Chondrocyte (in vitro differentiated cells): ENCODE measurements at regions not wholly inside any gene's neighbourhood (a gene's known extent, or its start where the extent isn't known, plus 50 kb on each side); places are given as distances from the start of the nearest gene placed in this dataset.

Source experiments
- DNase-seq: peaks from one replicate; pipeline ENCODE4 v3.0.0; 2021; ENCODE audit warnings: mixed read lengths, low spot score
- H3K27ac Mint-ChIP-seq: one replicate; pipeline ENCODE4 v1.8.0; 2021; ENCODE audit warnings: mild to moderate bottlenecking, moderate library complexity, mixed read lengths; ENCODE audit not compliant: unreplicated experiment
- H3K27me3 Mint-ChIP-seq: 2 replicates; pipeline ENCODE4 v1.8.0; 2021; ENCODE audit warnings: low read depth, mixed read lengths
- H3K36me3 Mint-ChIP-seq: 2 replicates; pipeline ENCODE4 v1.8.0; 2021; ENCODE audit warnings: low read depth, mixed read lengths
- H3K4me1 Mint-ChIP-seq: 2 replicates; pipeline ENCODE4 v1.8.0; 2021; ENCODE audit warnings: low read depth, mild to moderate bottlenecking, mixed read lengths
- H3K4me3 Mint-ChIP-seq: one replicate; pipeline ENCODE4 v1.8.0; 2021; ENCODE audit warnings: mild to moderate bottlenecking, moderate library complexity, mixed read lengths; ENCODE audit not compliant: unreplicated experiment
- H3K9me3 Mint-ChIP-seq: 2 replicates; pipeline ENCODE4 v1.8.0; 2021; ENCODE audit warnings: low read depth, mixed read lengths
- CTCF ChIP-seq: fragments of 200-600 bp; sonication (generic); IDR thresholded peaks from 2 replicates; pipeline ENCODE4 v1.5.0; 2021; ENCODE audit warnings: antibody characterized with exemption, mild to moderate bottlenecking, moderate library complexity

GRCh38 chr7:130946114-130946513 lies 212.1 kb upstream of the KLF14 start:
- H3K4me3 Mint-ChIP-seq: no peak overlapping the region
- H3K27me3 Mint-ChIP-seq: no peaks in the 10 kb centered on the region
- DNase-seq: no peak
- no peaks in the 10 kb centered on the region for H3K9me3 Mint-ChIP-seq
- H3K36me3 Mint-ChIP-seq: peaks cover 2% of the 10 kb centered on the region
- H3K27ac Mint-ChIP-seq: no peak overlapping the region
- H3K4me1 Mint-ChIP-seq: peaks cover 30% of the 10 kb centered on the region
- TF ChIP-seq CTCF: no peak

GRCh38 chr7:130947792-130948580 lies 214.0 kb upstream of the KLF14 start:
- no peak overlapping the region for H3K4me3 Mint-ChIP-seq
- H3K27ac Mint-ChIP-seq: no peak overlapping the region
- H3K27me3 Mint-ChIP-seq: no peaks in the 10 kb centered on the region
- H3K36me3 Mint-ChIP-seq: no peaks in the 10 kb centered on the region
- peaks cover 13% of the 10 kb centered on the region for H3K4me1 Mint-ChIP-seq
- H3K9me3 Mint-ChIP-seq: no peaks in the 10 kb centered on the region
- TF ChIP-seq CTCF: no peak
- no peak for DNase-seq

- no peak for TF ChIP-seq CTCF
- Mint-ChIP-seq H3K27me3 (no peaks in the 10 kb centered on the region), H3K4me1 (peaks cover 6% of the 10 kb centered on the region), H3K9me3 (no peaks in the 10 kb centered on the region), H3K36me3 (peaks cover under 1% of the 10 kb centered on the region), H3K27ac (no peak overlapping the region), H3K4me3 (no peak overlapping the region)
- no peak for DNase-seq
Measured at GRCh38 chr7:130948822-130949221, 214.8 kb upstream of the KLF14 start.

- no peaks in the 10 kb centered on the region for H3K27me3 Mint-ChIP-seq
- TF ChIP-seq CTCF: no peak
- peaks cover 7% of the 10 kb centered on the region for H3K4me1 Mint-ChIP-seq
- DNase-seq: no peak
- no peaks in the 10 kb centered on the region for H3K9me3 Mint-ChIP-seq
- no peak overlapping the region for H3K27ac Mint-ChIP-seq
- H3K4me3 Mint-ChIP-seq: no peak overlapping the region
- peaks cover 4% of the 10 kb centered on the region for H3K36me3 Mint-ChIP-seq
Measured at GRCh38 chr7:130949550-130949949, 215.5 kb upstream of the KLF14 start.

GRCh38 chr7:130950054-130950453 lies 216.0 kb upstream of the KLF14 start:
- DNase-seq: no peak
- H3K9me3 Mint-ChIP-seq: no peaks in the 10 kb centered on the region
- no peak overlapping the region for H3K4me3 Mint-ChIP-seq
- H3K27me3 Mint-ChIP-seq: no peaks in the 10 kb centered on the region
- H3K27ac Mint-ChIP-seq: no peak overlapping the region
- no peak for TF ChIP-seq CTCF
- peaks cover 12% of the 10 kb centered on the region for H3K4me1 Mint-ChIP-seq
- peaks cover 4% of the 10 kb centered on the region for H3K36me3 Mint-ChIP-seq
